ENCODE measurements at regions not wholly inside any gene's neighbourhood (a gene's known extent, or its start where the extent isn't known, plus 50 kb on each side); places are given as distances from the start of the nearest gene placed in this dataset.

GRCh38 chr2:39514825-39515224 lies 77.7 kb upstream of the MAP4K3 start:
- TF ChIP-seq MAX (IDR thresholded peaks at IDR 0.05; ENCODE audit: low read depth, low read length) (no peak), RAD21 (IDR thresholded peaks at IDR 0.05; ENCODE audit: insufficient read depth, low read depth, low read length) (no peak), SMARCA5 (IDR thresholded peaks at IDR 0.05) (no peak), TBL1XR1 (IDR thresholded peaks at IDR 0.05; ENCODE audit: low read depth, low read length) (no peak), CTCF (IDR thresholded peaks at IDR 0.05 in 2 of 3, conservative IDR thresholded peaks at IDR 0.05 in 1 of 3; ENCODE audit: control insufficient read depth in 2 of 3, extremely low read depth in 1 of 3, insufficient read depth in 1 of 3, low read depth in 3 of 3, low read length in 3 of 3) (no peak), PML (IDR thresholded peaks at IDR 0.05; ENCODE audit: low read length) (no peak), EP300 (IDR thresholded peaks at IDR 0.05; ENCODE audit: borderline replicate concordance in 1 of 2, control insufficient read depth in 1 of 2, low read depth in 2 of 2, low read length in 2 of 2) (no peak), SPI1 (IDR thresholded peaks at IDR 0.05; ENCODE audit: borderline replicate concordance, insufficient read depth, low read depth, low read length) (no peak), ATF3 (IDR thresholded peaks at IDR 0.05; ENCODE audit: borderline replicate concordance, extremely low read depth, low read depth, low read length) (no peak), RAD51 (IDR thresholded peaks at IDR 0.05) (no peak), TAF1 (IDR thresholded peaks at IDR 0.05; ENCODE audit: borderline replicate concordance, low read depth, low read length) (no peak), PBX3 (IDR thresholded peaks at IDR 0.05; ENCODE audit: insufficient replicate concordance, low read depth, low read length) (no peak), ZNF24 (IDR thresholded peaks at IDR 0.05) (no peak), YBX1 (IDR thresholded peaks at IDR 0.05) (no peak)
